Mesodermal cell (in vitro differentiated cells): ENCODE measurements at regions not wholly inside any gene's neighbourhood (a gene's known extent, or its start where the extent isn't known, plus 50 kb on each side); places are given as distances from the start of the nearest gene placed in this dataset.

Experiments
- H3K27ac ChIP-seq: 2 replicates; pipeline ENCODE4 v1.7.0; 2013; ENCODE audit warnings: mild to moderate bottlenecking, low read depth, low read length, moderate library complexity; ENCODE audit not compliant: severe bottlenecking
- H3K36me3 ChIP-seq: 2 replicates; pipeline ENCODE4 v1.7.1; 2013; ENCODE audit warnings: mild to moderate bottlenecking, low read length, moderate library complexity; ENCODE audit not compliant: control insufficient read depth, insufficient read depth
- H3K4me1 ChIP-seq: one replicate; pipeline ENCODE4 v1.7.1; 2013; ENCODE audit warnings: mild to moderate bottlenecking, low read length; ENCODE audit not compliant: insufficient read depth, control insufficient read depth, poor library complexity, severe bottlenecking
- H3K4me3 ChIP-seq: 2 replicates; pipeline ENCODE4 v1.7.0; 2013; ENCODE audit warnings: low read length, control low read depth, mild to moderate bottlenecking; ENCODE audit not compliant: insufficient read depth, poor library complexity, severe bottlenecking; ENCODE audit errors: extremely low read depth
- H3K9me3 ChIP-seq: 2 replicates; pipeline ENCODE4 v1.7.1; 2013; ENCODE audit warnings: mild to moderate bottlenecking, low read length, moderate library complexity; ENCODE audit not compliant: control insufficient read depth
- WGBS, 2 experiments: methylation state at CpG; one replicate each; pipeline ENCODE4 v1.1.5; 2013; ENCODE audit warnings: missing lambda C conversion rate in 2 of 2; ENCODE audit not compliant: insufficient coverage in 2 of 2; 5-methylcytosine and 5-hydroxymethylcytosine counted together

DNA sequence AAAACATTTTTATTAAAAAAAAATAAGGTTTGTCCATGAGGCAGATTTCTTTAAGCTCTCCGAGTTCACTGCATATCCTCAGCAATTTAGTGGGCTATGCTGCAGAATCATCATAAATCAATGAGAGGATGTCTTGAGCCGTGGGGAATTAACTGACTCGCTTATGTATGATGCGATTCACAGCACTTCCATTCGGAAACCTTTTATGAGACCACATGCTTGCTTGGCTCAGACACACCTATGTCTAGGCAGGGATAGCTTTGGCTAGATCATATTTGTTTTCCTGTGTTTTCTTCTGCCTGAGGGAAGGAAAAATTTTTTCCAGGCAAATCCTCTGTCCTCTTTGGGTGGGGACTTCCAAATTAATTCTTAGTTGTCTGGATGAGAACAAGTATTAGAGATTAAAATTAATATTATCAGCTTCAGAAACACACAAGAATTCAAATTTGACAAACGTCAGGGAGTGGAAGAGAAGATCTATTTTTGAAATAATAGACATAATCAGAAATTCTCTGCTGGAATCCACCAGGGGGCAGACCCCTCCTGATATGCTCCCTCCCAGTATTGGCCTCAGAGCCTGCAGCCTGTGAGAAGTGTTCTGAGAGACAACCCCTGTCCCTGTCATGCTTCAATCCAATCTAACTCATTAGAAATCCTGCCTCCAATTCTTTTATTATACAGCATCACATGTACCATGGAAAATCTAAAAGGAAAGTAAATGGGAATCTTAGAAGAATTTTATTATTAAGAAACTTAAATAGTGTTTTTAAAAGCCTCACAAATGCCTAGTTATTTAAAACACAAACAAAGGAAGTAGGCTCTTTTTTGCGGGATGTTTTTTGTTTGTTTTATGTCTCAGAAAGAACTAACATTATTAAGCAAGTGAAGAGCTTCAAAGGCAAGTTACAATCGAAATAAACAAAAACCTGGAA, 345.1 kb upstream of the TACR3 start:
- H3K4me3 ChIP-seq: no peak overlapping the region
- WGBS, 2 experiments: 76 to 93% methylated on average over 3 to 5 of the region's 8 CpGs

GRCh38 chr4:104063341-104063740, 343.6 kb upstream of the TACR3 start:
- WGBS, 2 experiments: 83 to 84% methylated on average over 1 to 2 of the region's 2 CpGs
- Histone ChIP-seq H3K36me3 (no peaks in the 10 kb centered on the region), H3K4me1 (no peaks in the 10 kb centered on the region), H3K27ac (no peak overlapping the region), H3K4me3 (no peak overlapping the region), H3K9me3 (no peaks in the 10 kb centered on the region)

More for the DNA sequence above, 345.1 kb upstream of the TACR3 start:
- H3K9me3 ChIP-seq: no peaks in the 10 kb centered on the region
- no peak overlapping the region for H3K27ac ChIP-seq
- H3K36me3 ChIP-seq: no peaks in the 10 kb centered on the region
- no peaks in the 10 kb centered on the region for H3K4me1 ChIP-seq

GRCh38 chr4:104044369-104044768, 324.6 kb upstream of the TACR3 start:
- Histone ChIP-seq H3K4me3 (no peak overlapping the region), H3K27ac (no peak overlapping the region), H3K4me1 (no peaks in the 10 kb centered on the region), H3K9me3 (no peaks in the 10 kb centered on the region), H3K36me3 (no peaks in the 10 kb centered on the region)
- 100% methylated on average over 1 of the region's 3 CpGs; no CpG with 5 or more reads in 1 of the 2 experiments for WGBS, 2 experiments

- 86% methylated on average over 1 of the region's 5 CpGs; no CpG with 5 or more reads in 1 of the 2 experiments for WGBS, 2 experiments
- no peak overlapping the region for H3K4me3 ChIP-seq
- no peaks in the 10 kb centered on the region for H3K4me1 ChIP-seq
- H3K27ac ChIP-seq: no peak overlapping the region
- no peaks in the 10 kb centered on the region for H3K36me3 ChIP-seq
- no peaks in the 10 kb centered on the region for H3K9me3 ChIP-seq
Observed at GRCh38 chr4:104032896-104033295, 313.1 kb upstream of the TACR3 start.

DNA sequence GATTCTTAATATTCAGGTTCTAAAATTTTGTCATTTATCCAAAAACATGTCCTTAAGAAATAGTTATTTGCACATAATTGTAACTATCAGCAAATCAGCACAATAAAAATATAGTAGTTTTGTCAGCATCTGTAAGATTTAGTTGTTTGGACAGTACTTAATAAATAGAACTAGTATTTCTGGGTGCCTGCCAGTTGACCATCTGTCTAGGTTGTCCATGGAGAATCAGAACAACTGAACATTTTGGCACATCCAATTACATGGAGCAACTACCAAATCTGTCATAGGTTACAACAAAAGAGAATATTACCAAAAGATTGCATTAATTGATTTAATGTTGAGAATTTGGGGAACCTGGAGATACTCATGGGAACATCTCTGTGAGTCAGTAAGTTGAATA, 305.5 kb upstream of the TACR3 start:
- Histone ChIP-seq H3K4me1 (no peaks in the 10 kb centered on the region), H3K9me3 (no peaks in the 10 kb centered on the region), H3K27ac (no peak overlapping the region), H3K4me3 (no peak overlapping the region), H3K36me3 (no peaks in the 10 kb centered on the region)

DNA sequence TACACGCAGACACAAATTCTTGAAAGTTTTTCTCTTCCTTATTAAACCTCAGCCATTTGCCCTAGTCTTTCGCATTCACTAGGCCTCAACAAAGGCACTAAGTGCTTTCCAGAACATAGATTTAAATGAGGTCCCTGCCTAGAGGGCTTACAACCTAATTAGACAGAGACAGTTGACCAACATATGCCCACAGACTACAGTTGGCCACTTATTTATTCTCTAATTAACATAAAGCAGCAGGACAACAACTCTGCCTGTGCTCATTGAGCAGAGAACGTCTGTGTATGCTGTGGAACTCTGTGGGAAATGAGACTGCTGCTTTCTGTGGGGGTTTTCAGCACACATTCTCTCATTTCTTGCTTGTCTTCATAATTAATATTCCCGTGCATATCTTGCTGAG, 303.0 kb upstream of the TACR3 start:
- Histone ChIP-seq H3K27ac (no peak overlapping the region), H3K9me3 (no peaks in the 10 kb centered on the region)
- WGBS, 2 experiments: 89 to 93% methylated on average over 2 of the region's 4 CpGs

GRCh38 chr4:104022226-104022625, 302.4 kb upstream of the TACR3 start:
- no peaks in the 10 kb centered on the region for H3K36me3 ChIP-seq
- H3K4me3 ChIP-seq: no peak overlapping the region
- H3K9me3 ChIP-seq: no peaks in the 10 kb centered on the region
- no peak overlapping the region for H3K27ac ChIP-seq
- no peaks in the 10 kb centered on the region for H3K4me1 ChIP-seq
- no CpG with 5 or more reads among the region's 2 CpGs for WGBS, 2 experiments

More for the DNA sequence above, 303.0 kb upstream of the TACR3 start:
- H3K36me3 ChIP-seq: no peaks in the 10 kb centered on the region
- H3K4me1 ChIP-seq: no peaks in the 10 kb centered on the region
- H3K4me3 ChIP-seq: no peak overlapping the region

DNA sequence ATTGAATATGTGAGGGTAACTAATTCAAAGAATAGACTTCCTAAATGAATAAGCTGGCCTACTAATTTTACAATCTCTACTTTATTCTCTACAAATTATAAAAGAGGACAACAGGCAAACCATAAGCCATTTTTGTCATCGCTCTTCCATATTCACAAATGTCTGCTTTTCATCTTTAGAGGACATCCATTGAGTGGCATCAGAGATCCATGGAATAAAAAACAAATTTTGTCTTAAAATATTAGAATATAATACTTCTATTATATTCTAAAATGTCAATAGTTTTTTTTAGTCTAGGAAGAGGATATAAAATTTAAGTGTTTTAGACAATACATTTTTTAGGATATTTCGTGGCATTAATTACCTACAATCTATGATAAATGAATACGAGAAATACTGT, 300.9 kb upstream of the TACR3 start:
- H3K9me3 ChIP-seq: no peaks in the 10 kb centered on the region
- no peaks in the 10 kb centered on the region for H3K36me3 ChIP-seq
- no peak overlapping the region for H3K27ac ChIP-seq
- WGBS, 2 experiments: no CpG with 5 or more reads among the region's 3 CpGs
- H3K4me3 ChIP-seq: no peak overlapping the region
- H3K4me1 ChIP-seq: no peaks in the 10 kb centered on the region

DNA sequence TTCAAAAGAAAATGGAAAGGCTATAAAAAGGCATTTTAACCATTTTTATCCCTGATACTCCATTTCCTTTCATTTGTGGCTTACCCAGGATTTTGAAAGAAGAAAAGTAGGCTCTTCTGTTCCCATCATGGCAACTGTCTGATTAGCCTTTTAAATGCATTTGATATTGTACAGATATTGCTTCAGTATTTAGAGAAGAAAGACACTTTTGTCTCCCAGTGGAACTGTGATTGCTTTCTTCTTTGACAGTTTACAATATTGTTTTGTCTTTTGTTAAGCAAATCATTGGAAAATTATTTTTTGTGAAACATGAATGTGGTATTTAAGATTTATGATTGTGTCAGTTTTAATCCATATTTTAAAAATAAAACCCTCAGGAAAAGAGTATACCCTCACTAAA, 297.4 kb upstream of the TACR3 start:
- Histone ChIP-seq H3K4me1 (no peaks in the 10 kb centered on the region), H3K27ac (no peak overlapping the region), H3K4me3 (no peak overlapping the region), H3K9me3 (no peaks in the 10 kb centered on the region), H3K36me3 (no peaks in the 10 kb centered on the region)

- no peaks in the 10 kb centered on the region for H3K4me1 ChIP-seq
- no peak overlapping the region for H3K27ac ChIP-seq
- H3K4me3 ChIP-seq: no peak overlapping the region
- WGBS, 2 experiments: no CpG with 5 or more reads among the region's 2 CpGs
- no peaks in the 10 kb centered on the region for H3K9me3 ChIP-seq
- H3K36me3 ChIP-seq: no peaks in the 10 kb centered on the region
Observed at GRCh38 chr4:104015680-104016079, 295.9 kb upstream of the TACR3 start.

DNA sequence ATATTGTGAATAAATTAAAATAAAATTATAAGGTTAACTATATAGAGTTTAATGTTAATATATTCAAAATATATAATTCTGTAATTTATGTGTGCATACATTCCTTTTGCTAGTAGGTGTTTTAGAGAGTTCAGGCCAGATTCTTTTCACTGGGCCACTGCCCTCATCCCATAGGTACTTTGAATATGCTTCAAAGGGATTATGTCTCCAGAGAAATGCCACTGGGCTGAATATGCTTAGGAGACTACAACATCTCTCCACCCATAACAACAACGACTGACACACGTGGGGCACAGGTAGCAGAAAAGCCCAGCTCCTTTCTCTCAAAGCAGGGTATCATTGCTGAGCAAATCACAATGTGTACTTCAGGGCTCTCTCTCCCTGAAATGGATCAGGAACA, 290.9 kb upstream of the TACR3 start:
- no peak overlapping the region for H3K27ac ChIP-seq
- no peaks in the 10 kb centered on the region for H3K4me1 ChIP-seq
- H3K9me3 ChIP-seq: no peaks in the 10 kb centered on the region
- 58 to 90% methylated on average over 2 of the region's 2 CpGs for WGBS, 2 experiments
- H3K4me3 ChIP-seq: no peak overlapping the region
- no peaks in the 10 kb centered on the region for H3K36me3 ChIP-seq
